NCI-H146 (cell line): ENCODE measurements at regions not wholly inside any gene's neighbourhood (a gene's known extent, or its start where the extent isn't known, plus 50 kb on each side); places are given as distances from the start of the nearest gene placed in this dataset.
"Not testable (repeated sequence)": the region's sequence is repeated elsewhere in the genome, so short reads cannot be mapped to it uniquely, and the experiment has no call there.

Experiments
- DNase-seq: peaks from one replicate; lab custom pipeline; 2025; lab: John Stamatoyannopoulos, UW

- DNase-seq, result no peak
Observed at GRCh38 chr12:105423237-105423636, 92.7 kb downstream of the C12orf75 start.

DNA sequence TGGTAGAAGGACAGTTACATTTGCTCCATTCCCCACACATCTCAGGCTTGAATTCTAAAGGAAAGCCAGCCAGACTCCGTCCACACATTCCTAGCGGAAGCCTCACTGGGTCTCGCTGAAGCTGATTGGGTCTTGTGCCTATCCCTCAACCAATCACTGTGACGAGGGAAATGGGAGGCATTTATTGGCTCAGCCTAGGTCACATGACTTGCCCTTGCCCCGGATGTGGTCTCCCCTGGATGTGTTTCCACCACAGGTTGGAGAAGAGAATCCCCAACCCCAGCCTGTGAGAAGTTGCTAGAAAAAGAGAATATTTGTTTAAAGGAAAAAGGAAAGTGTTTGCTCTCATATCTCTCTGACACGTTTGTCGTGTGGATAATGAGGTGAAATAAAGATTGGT, 93.4 kb downstream of the C12orf75 start:
- DNase-seq, result no peak

DNA sequence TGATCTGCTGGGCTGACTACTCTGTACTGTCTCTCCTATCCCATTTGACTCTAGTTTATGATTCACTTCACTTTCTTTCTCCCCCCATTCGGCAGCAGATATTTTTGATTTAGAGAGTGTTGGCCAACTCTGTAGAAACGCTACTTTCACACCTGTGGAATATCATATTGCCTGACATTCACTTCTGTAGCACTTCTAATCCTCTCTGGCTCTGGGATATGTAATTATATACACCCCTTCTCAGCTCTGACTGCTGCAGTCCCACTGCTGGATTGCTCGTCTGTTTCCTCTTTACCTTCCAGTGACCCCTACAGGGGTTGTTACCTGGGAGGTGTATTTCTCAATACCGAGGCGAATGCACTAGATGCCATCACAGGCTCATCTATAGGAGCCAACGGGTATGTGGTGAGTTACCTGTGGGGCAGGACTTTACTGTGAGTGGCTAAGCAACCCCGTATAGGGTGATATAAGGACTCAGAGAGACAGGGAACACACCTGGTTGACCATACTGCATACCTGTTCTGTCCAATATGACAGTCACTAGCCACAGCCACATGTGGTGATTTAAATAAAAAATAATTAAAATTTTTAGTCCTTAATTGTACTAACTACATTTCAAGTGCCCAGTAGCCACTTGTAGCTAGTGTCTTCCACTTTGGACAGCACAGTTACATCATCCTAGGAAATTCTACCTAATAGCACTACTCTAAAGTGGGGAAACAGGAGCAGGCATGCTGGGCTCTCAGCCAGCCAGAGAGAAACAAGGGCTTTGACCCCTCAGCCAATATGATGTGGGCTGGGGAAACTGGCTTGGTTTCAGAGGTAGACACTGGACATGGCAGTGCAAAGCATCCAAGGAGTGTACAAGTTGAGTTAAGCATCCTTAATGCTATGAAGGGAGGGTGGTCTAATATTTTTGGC, 95.0 kb downstream of the C12orf75 start:
- DNase-seq, result no peak

GRCh38 chr12:105426766-105427165, 96.3 kb downstream of the C12orf75 start:
- DNase-seq, result no peak

GRCh38 chr12:105427883-105428282, 97.4 kb downstream of the C12orf75 start:
- DNase-seq, result no peak

- no peak for DNase-seq
Observed at GRCh38 chr12:105428793-105429395, 98.4 kb downstream of the C12orf75 start.

DNA sequence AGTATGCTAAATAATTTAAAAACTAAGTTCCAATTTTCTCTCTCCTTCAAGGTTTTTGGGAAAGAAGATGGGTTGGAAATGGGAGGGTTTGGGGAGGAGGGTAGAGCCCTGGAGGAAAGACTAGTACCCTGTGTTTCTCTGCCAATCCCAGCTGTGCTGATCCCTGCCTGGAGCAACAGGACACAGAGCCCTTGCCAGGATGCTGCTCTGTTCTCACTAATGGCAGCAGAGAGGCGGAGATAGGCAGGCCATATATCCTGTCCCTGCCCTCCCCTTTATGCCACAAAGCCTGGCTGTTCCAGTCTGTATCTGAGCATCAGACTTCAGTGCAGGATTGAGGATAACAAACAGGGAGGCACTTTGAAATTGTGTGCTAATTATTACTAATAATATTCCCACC, 99.0 kb downstream of the C12orf75 start:
- DNase-seq, result no peak

- DNase-seq, result no peak
Observed at GRCh38 chr12:105431537-105432100, 101.1 kb downstream of the C12orf75 start.

DNA sequence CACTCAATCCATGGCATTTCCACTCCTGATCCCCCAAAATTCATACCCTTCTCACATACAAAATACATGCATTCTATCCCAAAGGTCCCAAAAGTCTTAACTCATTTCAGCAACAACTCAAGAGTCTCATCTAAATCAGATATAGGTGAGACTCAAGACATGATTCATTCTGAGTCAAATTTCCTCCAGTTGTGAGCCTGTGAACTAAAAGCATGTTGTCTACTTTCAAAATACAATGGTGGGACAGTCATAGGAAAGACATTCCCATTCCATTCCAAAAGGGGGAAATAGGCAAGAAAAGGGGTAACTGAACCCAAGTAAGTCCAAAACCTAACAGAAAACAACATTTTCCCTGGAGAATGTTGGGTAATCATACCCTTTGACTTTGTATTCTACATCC, 103.3 kb downstream of the C12orf75 start:
- DNase-seq, result no peak

GRCh38 chr12:105436636-105437035, 106.1 kb downstream of the C12orf75 start:
- no peak for DNase-seq

GRCh38 chr12:105440037-105440664, 109.7 kb downstream of the C12orf75 start:
- no peak for DNase-seq

DNA sequence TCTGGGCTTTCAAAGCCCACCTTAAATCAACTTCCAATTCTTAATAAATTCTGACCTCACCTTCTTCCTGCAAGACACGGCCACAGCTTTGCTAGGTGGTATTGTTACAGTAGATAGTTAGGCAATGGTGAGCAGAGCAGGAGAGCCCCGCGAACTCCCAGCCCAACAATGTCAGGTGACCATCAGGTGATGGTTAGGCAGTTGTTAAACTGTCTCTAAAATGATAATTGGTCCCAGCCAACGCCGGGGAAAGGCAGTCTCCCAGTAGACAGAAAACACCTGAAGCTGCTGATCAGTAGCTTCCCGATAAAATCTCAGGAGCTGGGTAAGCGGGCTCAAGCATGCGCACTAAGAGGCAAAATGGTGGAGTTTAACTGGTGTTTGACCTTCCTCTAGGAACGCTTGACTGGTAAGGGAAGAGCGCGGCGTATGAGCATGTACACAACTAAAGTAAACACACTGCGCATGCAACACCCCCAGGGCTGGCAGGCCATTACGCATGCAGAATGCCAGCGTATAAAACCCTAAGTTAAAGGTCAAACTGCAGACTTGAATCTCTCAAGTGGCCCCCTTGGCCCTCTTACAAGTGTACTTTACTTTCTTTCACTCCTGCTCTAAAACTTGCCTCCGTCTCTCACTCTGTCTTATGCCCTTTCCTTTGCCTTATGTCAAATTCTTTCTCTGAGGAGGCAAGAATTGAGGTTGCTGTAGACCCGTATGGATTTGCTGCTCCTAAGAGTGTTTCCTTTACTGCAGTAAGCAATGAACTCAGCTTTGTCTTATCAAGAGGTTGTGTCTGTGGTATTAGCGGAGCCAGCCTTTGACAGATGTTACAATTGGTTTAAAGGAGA, 113.5 kb downstream of the C12orf75 start:
- DNase-seq, result no peak

- no peak for DNase-seq
Observed at GRCh38 chr12:105444653-105445102, 114.2 kb downstream of the C12orf75 start.

DNA sequence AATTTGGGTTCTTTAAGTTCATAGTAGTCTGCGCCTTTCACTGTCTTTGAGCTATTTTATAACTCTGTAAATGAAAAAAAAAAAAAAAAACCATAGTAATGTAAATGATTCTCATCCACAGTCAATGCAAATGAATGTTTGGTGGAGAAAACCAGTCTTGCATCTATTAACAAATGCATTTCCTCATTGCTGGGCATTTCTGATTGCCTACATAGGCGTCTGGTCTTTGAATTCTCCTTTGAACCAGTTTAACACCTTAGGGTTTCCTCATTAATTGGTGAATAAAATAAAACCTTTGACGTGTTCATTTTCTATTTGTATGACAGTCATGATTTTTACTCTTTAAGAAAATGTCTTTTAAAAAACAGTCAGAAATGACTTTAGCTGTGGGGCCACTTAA, 114.8 kb downstream of the C12orf75 start:
- no peak for DNase-seq

- DNase-seq, result no peak
Observed at GRCh38 chr12:105445649-105446048, 115.2 kb downstream of the C12orf75 start.

GRCh38 chr12:105446460-105446859, 116.0 kb downstream of the C12orf75 start:
- not testable (repeated sequence) for DNase-seq

- no peak for DNase-seq
Observed at GRCh38 chr12:105449431-105449830, 118.9 kb downstream of the C12orf75 start.

DNA sequence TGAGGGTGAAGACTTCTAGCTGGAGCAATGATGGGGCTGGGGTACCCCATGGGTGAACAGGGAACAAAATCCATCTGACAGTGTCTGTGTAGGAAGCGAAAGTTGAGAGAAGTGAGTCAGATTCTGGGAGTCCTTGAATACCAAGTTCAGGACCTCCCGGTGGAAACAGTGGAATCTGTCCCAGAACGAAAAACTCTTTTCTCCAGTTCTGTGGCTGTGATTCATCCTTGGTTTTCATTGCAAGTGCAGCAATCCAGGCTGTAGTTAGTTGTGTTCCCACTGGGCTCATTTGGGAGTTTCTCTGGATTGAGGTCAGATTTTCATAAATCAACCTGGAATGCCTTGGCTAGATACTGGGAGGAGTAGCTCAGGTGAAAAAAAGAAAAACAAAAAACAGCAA, 120.7 kb downstream of the C12orf75 start:
- DNase-seq, result no peak

DNA sequence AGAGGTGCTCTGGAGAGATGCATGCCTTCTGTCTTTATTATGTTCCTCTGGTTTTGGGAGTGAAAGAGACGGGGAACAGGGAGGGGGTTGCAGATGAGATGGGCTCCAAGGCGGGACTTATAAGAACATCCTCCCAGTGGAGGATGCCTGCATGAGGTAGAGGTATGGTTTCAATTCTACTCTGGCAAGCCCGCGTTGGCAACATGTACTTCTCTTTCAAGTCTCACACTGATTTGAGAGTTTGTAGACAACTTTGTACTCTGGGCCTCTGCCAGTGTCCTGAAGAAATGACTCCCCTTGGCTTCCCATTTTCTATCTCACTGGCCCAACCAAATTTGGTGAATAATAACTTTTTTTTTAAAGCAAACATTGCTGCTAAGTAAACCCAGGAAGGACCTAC, 121.3 kb downstream of the C12orf75 start:
- DNase-seq, result no peak

DNA sequence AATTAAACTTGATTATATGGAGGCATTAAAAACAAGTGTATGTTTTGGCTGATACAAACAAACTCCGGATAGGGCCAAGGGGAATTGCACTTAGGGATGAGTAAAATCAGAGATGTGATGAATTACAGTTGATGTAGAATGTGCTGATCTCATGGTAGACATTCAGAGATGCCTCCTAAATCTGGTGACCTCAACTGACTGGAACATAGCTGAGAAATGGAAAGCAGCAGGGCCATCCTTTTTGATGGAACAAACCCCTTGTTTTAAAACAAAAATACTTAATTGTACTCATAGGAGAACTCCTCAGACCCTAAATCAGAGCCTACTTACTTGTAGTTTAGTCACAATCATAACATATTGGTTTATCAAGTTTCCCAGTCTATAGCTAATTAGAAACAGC, 122.8 kb downstream of the C12orf75 start:
- no peak for DNase-seq

DNA sequence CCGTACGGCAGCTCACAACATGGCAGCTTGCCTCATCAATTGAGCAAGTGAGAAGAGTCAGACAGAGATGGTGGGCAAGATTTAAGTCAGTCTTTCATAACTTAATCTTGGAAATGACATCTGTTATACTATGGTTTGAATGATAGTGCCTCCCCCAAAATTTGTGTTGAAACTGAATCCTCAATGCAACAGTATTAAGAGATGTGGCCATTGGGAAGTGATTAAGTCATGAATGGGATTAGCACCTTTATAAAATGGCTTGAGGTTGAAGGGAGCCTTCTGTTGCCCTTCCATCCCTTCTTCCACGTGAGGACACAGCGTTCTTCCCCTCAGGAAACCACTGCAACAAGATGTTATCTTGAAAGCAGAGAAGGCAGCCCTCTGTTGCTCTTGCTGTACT, 124.2 kb downstream of the C12orf75 start:
- no peak for DNase-seq

DNA sequence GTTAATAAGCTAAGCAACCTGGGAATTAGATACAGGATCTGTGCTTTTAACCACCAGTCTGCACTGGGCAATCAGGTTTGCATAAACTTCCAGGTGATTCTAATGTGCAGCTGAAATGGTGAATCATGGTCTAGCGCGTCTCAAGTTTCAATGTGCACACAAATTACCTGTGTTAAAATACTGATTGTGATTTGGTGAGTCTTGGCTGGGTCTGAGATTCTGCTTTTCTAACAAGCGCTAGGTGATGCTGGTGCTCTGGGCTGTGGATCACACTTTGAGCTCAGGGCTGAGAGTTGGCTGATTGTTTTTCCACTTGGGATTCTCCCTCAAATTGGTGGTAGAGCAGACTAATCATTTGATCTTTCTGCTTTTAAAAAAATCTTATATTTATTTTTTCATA, 124.8 kb downstream of the C12orf75 start:
- DNase-seq, result peak; percentile 59
